ENCODE measurements at regions not wholly inside any gene's neighbourhood (a gene's known extent, or its start where the extent isn't known, plus 50 kb on each side); places are given as distances from the start of the nearest gene placed in this dataset.

- H3K4me1 ChIP-seq (replicated peaks in 1 of 2): peaks cover 17 to 20% of the 10 kb centered on the region in 2 donors
- in situ Hi-C loops (cut with MboI; ENCODE audit: low pct_unique_long_range_greater_than_20kb in 2 of 9, low sequenced_read_pairs in 9 of 9, unreplicated experiment in 9 of 9): no loop called here
- 20 to 70% methylated on average over 1 to 2 of the region's 4 CpGs; no CpG with 5 or more reads in 8 of the 10 experiments for WGBS, 10 experiments
- no peak for ATAC-seq (replicated peaks in 6 of 8)
- no peak overlapping the region for H3K4me3 ChIP-seq
- no peak overlapping the region for H3K27ac ChIP-seq
Measured at GRCh38 chr17:79669861-79670260, 59.0 kb upstream of the RBFOX3 start.

DNA sequence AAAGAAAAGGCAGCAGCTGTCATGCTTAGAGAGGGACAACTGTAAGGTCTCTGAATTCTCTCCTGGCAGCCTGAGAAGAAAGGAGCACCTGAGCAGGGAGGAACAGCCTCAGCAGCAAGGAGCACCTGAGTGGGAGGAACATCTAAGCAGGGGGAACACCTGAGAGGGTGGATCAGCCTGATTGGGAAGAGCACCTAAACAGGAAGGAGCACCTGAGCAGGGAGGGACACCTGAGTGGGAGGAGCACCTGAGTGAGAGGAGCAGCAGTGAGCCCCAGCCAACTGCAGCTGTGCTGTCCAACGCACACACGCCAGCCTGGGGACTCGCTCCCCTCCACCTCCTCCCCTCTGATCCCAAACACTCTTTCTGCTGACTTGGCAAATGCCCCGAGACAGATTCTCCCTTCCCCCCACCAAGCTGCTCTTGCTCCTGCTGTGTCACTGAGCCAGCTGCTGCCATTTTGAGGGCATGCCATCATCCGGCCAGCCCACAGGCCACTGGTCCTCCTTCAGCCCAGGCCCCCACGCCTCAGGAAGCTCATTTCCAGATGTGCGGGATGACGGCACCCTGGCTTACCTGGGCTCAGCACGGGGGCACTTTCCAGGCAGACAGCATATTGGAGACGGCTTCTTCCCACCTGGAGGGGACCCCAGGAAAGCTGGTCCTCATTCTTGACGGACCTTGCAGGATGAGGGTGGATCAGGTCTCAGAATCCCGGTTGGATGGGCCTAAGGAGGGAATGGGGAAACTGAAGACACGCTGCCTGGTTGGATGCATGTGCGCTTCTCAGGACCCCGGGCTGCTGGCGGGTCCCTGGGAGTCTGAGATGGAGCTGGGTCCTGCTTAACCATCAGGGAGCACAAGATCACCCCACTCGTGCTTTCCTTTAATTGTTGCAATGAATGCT lies 57.7 kb upstream of the RBFOX3 start:
- H3K4me3 ChIP-seq: no peak overlapping the region
- in situ Hi-C loops (cut with MboI; ENCODE audit: low pct_unique_long_range_greater_than_20kb in 2 of 9, low sequenced_read_pairs in 9 of 9, unreplicated experiment in 9 of 9): no loop called here
- no peak overlapping the region for H3K27ac ChIP-seq
- 0 to 58% (median 40%) methylated on average over 1 to 8 of the region's 17 CpGs; no CpG with 5 or more reads in 5 of the 10 experiments for WGBS, 10 experiments
- ATAC-seq (replicated peaks in 6 of 8): no peak
- peaks cover 17 to 20% of the 10 kb centered on the region in 2 donors for H3K4me1 ChIP-seq (replicated peaks in 1 of 2)

DNA sequence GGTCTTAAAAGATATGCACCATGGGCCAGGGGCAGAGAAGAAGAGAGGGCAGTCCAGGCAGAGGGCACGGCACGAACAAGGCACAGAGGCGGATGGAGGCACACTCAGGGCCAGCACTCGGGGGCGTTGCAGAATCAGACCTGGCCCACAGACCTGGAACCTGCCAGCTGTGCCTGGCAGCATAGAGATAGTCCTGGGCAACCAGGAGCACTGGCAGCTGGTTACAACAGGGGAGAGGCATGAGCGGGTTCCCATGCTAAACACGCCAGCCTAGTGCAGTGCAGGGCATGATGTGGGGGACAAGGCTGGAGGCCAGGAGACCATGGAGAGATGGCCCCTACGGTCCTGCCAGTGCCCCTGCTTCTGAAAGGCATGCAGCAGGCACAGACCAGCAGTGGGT lies 56.9 kb upstream of the RBFOX3 start:
- Histone ChIP-seq H3K4me3 (no peak overlapping the region), H3K4me1 (replicated peaks in 1 of 2) (peaks cover 17 to 20% of the 10 kb centered on the region in 2 donors), H3K27ac (no peak overlapping the region)
- WGBS, 10 experiments: 0 to 89% (median 78%) methylated on average over 1 to 8 of the region's 8 CpGs; no CpG with 5 or more reads in 3 of the 10 experiments
- ATAC-seq (replicated peaks in 6 of 8): no peak
- in situ Hi-C loops (cut with MboI; ENCODE audit: low pct_unique_long_range_greater_than_20kb in 2 of 9, low sequenced_read_pairs in 9 of 9, unreplicated experiment in 9 of 9): no loop called here

GRCh38 chr17:79667121-79667715 lies 56.4 kb upstream of the RBFOX3 start:
- in situ Hi-C loops (cut with MboI; ENCODE audit: low pct_unique_long_range_greater_than_20kb in 2 of 9, low sequenced_read_pairs in 9 of 9, unreplicated experiment in 9 of 9): no loop called here
- WGBS, 10 experiments: 45 to 100% (median 86%) methylated on average over 1 to 8 of the region's 14 CpGs; no CpG with 5 or more reads in 5 of the 10 experiments
- ATAC-seq (replicated peaks in 6 of 8): no peak

DNA sequence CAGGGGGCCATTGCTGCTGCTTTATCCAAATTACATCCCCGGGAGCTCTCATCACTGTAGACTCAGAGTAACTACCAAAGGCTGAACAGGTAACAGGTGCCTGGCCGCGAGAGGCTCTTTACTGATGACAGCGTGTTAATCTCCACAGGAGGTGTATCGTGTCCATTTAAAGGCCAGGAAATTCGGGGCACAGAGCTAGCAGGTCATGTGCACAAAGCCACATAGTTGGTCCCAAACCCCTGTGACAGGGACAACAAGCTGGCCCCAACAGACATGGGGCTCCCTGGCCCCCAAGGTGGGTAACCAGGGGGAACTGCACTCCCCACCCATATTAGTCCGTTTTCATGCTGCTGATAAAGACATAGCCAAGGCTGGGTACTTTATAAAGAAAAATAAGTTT lies 55.3 kb upstream of the RBFOX3 start:
- peaks cover 11 to 13% of the 10 kb centered on the region in 2 donors for H3K4me1 ChIP-seq (replicated peaks in 1 of 2)
- no peak for ATAC-seq (replicated peaks in 6 of 8)
- 0 to 75% (median 52%) methylated on average over 1 to 5 of the region's 7 CpGs; no CpG with 5 or more reads in 5 of the 10 experiments for WGBS, 10 experiments
- H3K27ac ChIP-seq: no peak overlapping the region
- in situ Hi-C loops (cut with MboI; ENCODE audit: low pct_unique_long_range_greater_than_20kb in 2 of 9, low sequenced_read_pairs in 9 of 9, unreplicated experiment in 9 of 9): no loop called here
- H3K4me3 ChIP-seq: no peak overlapping the region

More at GRCh38 chr17:79667121-79667715, 56.4 kb upstream of the RBFOX3 start:
- H3K4me1 ChIP-seq (replicated peaks in 1 of 2): peaks cover 17 to 20% of the 10 kb centered on the region in 2 donors
- no peak overlapping the region for H3K27ac ChIP-seq
- H3K4me3 ChIP-seq: no peak overlapping the region

DNA sequence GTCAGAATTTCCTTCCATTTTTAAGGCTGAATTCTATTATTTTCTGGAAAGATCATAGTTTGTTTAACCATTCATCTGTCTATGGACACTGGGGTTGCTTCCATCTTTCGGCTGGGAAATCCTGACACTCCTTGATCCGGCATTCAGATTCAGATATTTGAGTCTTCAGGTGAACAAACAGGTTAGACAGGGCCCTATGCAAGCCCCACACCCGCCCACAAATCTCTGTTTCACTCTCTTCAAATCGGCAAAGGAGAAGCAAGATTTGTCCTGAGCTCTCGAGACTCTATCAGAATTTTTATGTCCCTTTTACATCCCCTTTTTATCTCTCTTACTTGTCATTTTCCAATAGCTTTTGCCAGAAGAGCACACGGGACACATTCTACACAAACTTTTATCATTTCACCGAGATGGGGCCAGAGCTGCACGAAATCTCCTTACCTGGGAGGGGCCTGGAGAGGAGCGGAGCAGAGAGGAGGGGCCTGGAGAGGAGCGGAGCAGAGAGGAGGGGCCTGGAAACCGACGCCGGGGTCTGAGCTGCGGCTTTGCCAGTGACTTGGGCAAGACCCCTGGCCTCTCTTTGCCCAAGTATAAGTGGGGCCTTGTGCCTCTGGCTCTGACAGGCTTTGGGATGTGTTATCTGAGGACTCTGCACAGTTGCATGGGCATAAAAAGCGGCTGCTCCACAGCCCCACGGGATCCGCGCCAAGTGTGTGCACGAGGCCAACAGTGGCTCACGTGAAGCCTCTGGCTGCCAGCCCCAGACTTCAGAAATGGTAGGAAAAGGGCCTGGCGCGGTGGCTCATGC lies 54.3 kb upstream of the RBFOX3 start:
- Histone ChIP-seq H3K27ac (no peak overlapping the region), H3K4me1 (replicated peaks in 1 of 2) (peaks cover under 1 to 3% of the 10 kb centered on the region in 2 donors), H3K4me3 (no peak overlapping the region)
- WGBS, 10 experiments: 0 to 55% (median 24%) methylated on average over 1 to 16 of the region's 22 CpGs
- in situ Hi-C loops (cut with MboI; ENCODE audit: low pct_unique_long_range_greater_than_20kb in 2 of 9, low sequenced_read_pairs in 9 of 9, unreplicated experiment in 9 of 9): no loop called here
- ATAC-seq (replicated peaks in 6 of 8): peak in 7 of 8 experiments; percentile 21 to 81 (median 36)

DNA sequence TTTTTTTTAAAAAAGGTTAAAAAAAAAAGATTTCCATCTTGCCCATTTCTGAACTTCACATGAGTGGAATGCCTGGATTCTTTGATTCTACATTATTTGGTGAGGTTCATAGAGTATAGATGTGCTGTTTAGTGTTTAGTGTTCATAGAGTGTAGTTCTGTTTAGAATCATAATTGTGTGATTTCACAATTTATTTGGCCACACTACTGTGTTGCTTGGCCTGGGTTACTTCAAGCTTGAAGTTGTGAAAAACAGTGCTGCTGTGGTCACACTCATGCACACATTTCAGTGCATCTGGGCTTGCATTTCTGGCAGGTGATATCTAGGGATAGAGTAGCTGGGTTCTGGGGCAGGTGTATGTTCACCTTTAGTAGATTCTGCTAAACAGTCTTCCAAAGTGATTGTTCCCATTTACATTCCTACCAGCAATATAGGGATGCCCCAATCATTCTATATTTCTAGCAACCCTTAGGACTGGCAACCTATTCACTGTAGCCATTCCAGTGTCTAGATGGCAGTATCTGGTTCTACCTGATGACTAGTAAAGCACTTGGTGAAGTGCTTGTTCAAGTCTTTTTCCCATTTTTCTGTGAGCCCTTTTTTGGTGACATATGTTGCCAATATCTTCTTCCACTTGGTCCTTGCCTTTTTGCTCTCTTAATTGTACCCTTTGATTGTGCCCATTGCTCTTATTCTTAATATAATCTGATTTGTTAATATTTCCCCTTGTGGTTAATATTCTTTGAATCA lies 50.6 kb upstream of the RBFOX3 start:
- Histone ChIP-seq H3K4me1 (replicated peaks in 1 of 2) (peaks cover 3 to 5% of the 10 kb centered on the region in 2 donors), H3K4me3 (no peak overlapping the region), H3K27ac (no peak overlapping the region)
- no peak for ATAC-seq (replicated peaks in 6 of 8)
- in situ Hi-C loops (cut with MboI; ENCODE audit: low pct_unique_long_range_greater_than_20kb in 2 of 9, low sequenced_read_pairs in 9 of 9, unreplicated experiment in 9 of 9): no loop called here

All from motor neuron (in vitro differentiated cells).